PC-3 (cell line): ENCODE measurements at regions not wholly inside any gene's neighbourhood (a gene's known extent, or its start where the extent isn't known, plus 50 kb on each side); places are given as distances from the start of the nearest gene placed in this dataset.

Experiments
- ATAC-seq: fragments of 200-7000 bp; cut with Tn5 transposase; 2 replicates; pipeline ENCODE4 v1.9.1; 2020; ENCODE audit warnings: mild to moderate bottlenecking, moderate library complexity
- BruUV-seq: library from RNA; stranded (reverse); fragments of 400-500 nt; replicated peaks from 2 replicates; lab custom pipeline; 2021; lab: Mats Ljungman, UMichigan
- CTCF ChIA-PET: fragments of 300-600 bp; sonication (Branson Sonifier 250); formaldehyde crosslinking; loops from one replicate; lab custom pipeline; 2022; ENCODE audit warnings: antibody characterized with exemption; lab: Charles Lee
- POLR2A ChIA-PET: fragments of 300-600 bp; sonication (Branson Sonifier 250); formaldehyde crosslinking; loops from one replicate; lab custom pipeline; 2022; ENCODE audit warnings: antibody characterized with exemption; ENCODE audit not compliant: unreplicated experiment; lab: Charles Lee
- DNase-seq: peaks from one replicate; pipeline ENCODE4 v3.0.0-alpha.2; 2015
- H2AFZ ChIP-seq: fragments of 300-600 bp; sonication (generic); 2 replicates; pipeline ENCODE4 v1.6.0; 2016; ENCODE audit warnings: antibody characterized with exemption, low read length
- H3F3A ChIP-seq: fragments of 300-600 bp; sonication (generic); one replicate; pipeline ENCODE4 v1.6.0; 2017; ENCODE audit warnings: antibody characterized with exemption, low read length, control low read depth, mild to moderate bottlenecking; ENCODE audit not compliant: unreplicated experiment
- H3K27ac ChIP-seq: fragments of 300-600 bp; sonication (generic); 2 replicates; pipeline ENCODE4 v1.5.1; 2016; ENCODE audit warnings: mild to moderate bottlenecking, low read length
- H3K27me3 ChIP-seq: fragments of 300-600 bp; sonication (generic); 2 replicates; pipeline ENCODE4 v1.6.1; 2016; ENCODE audit warnings: low read length, mixed read lengths
- H3K36me3 ChIP-seq: fragments of 300-600 bp; sonication (generic); 2 replicates; pipeline ENCODE4 v1.6.1; 2016; ENCODE audit warnings: low read depth, mixed run types, low read length, mixed read lengths
- H3K4me1 ChIP-seq: fragments of 300-600 bp; sonication (generic); 2 replicates; pipeline ENCODE4 v1.5.1; 2016; ENCODE audit warnings: low read length; ENCODE audit not compliant: insufficient read depth
- H3K4me2 ChIP-seq: fragments of 300-600 bp; sonication (generic); 2 replicates; pipeline ENCODE4 v1.6.0; 2016; ENCODE audit warnings: low read length
- H3K4me3 ChIP-seq: fragments of 300-600 bp; sonication (generic); 2 replicates; pipeline ENCODE4 v1.5.1; 2016; ENCODE audit warnings: mild to moderate bottlenecking, low read length, mixed read lengths
- H3K79me2 ChIP-seq: fragments of 300-600 bp; sonication (generic); 2 replicates; pipeline ENCODE4 v1.6.1; 2017; ENCODE audit warnings: low read length, mixed read lengths
- H3K9ac ChIP-seq: fragments of 300-600 bp; sonication (generic); 2 replicates; pipeline ENCODE4 v1.6.0; 2016; ENCODE audit warnings: mild to moderate bottlenecking, low read length
- H3K9me2 ChIP-seq: fragments of 300-600 bp; sonication (generic); replicated peaks from 2 replicates; pipeline ENCODE4 v1.6.1; 2016; ENCODE audit warnings: mixed run types, low read length, mixed read lengths
- H3K9me3 ChIP-seq: fragments of 300-600 bp; sonication (generic); 2 replicates; pipeline ENCODE4 v1.6.1; 2016; ENCODE audit warnings: low read length, mixed read lengths
- H4K20me1 ChIP-seq: fragments of 300-600 bp; sonication (generic); 2 replicates; pipeline ENCODE4 v1.6.1; 2016; ENCODE audit warnings: low read length, mixed read lengths
- CTCF ChIP-seq: fragments of 300-600 bp; sonication (generic); conservative IDR thresholded peaks from 2 replicates; pipeline ENCODE4 v1.5.1; 2017; ENCODE audit warnings: antibody characterized with exemption, low read depth, mild to moderate bottlenecking, low read length
- EZH2 ChIP-seq: fragments of 300-600 bp; sonication (generic); IDR thresholded peaks from one replicate; pipeline ENCODE4 v1.6.1; 2017; ENCODE audit warnings: antibody characterized with exemption, mild to moderate bottlenecking, low read length; ENCODE audit not compliant: unreplicated experiment
- EZH2phosphoT487 ChIP-seq: fragments of 300-600 bp; sonication (generic); IDR thresholded peaks from 2 replicates; pipeline ENCODE4 v1.6.1; 2018; ENCODE audit warnings: mild to moderate bottlenecking, antibody characterized with exemption, low read length, borderline replicate concordance
- intact Hi-C: fragments of 100-400 bp; cut with micrococcal nuclease; formaldehyde crosslinking; loops from 2 replicates; pipeline ENCODE4 v1.9.0; 2023

GRCh38 chr18:55763298-55763697 is 175.3 kb upstream of the TCF4 start:
- peak; percentile 91 for DNase-seq
- no peaks in the 10 kb centered on the region for H3K27me3 ChIP-seq

GRCh38 chr18:55762424-55762823 is 174.4 kb upstream of the TCF4 start:
- no peak overlapping the region for H2AFZ ChIP-seq
- TF ChIP-seq EZH2 (no peak), CTCF (no peak), EZH2phosphoT487 (no peak)
- H3K9me3 ChIP-seq, result no peaks in the 10 kb centered on the region
- no peaks in the 10 kb centered on the region for H3K9me2 ChIP-seq
- H3K36me3 ChIP-seq, result no peaks in the 10 kb centered on the region
- H3K79me2 ChIP-seq, result no peaks in the 10 kb centered on the region
- no peaks in the 10 kb centered on the region for H4K20me1 ChIP-seq
- ChIA-PET CTCF (interaction anchor here (1.4 kb wide), 1 partner anchor 19 kb away, joined by 4 read pairs; no protein-coding TSS in a partner anchor), POLR2A (interaction anchor here (0.6 kb wide), 2 partner anchors 82 to 534 kb away, joined by 4 to 5 read pairs; no protein-coding TSS in a partner anchor)
- no peak overlapping the region for H3K27ac ChIP-seq
- DNase-seq, result no peak
- no TSS peak for BruUV-seq
- no peaks in the 10 kb centered on the region for H3K27me3 ChIP-seq
- no peak overlapping the region for H3K4me3 ChIP-seq
- no peak overlapping the region for H3K9ac ChIP-seq
- peaks cover 38% of the 10 kb centered on the region for H3K4me1 ChIP-seq
- peaks cover 4% of the 10 kb centered on the region for H3F3A ChIP-seq
- H3K4me2 ChIP-seq, result no peak overlapping the region
- no peak for ATAC-seq
- intact Hi-C loops, result loop anchor here (5.0 to 10.0 kb wide), 2 partner anchors 175 to 532 kb away; partner anchors contain the start of gene TCF4

More at GRCh38 chr18:55763298-55763697, 175.3 kb upstream of the TCF4 start:
- ATAC-seq, result peak; percentile 93
- Histone ChIP-seq H3K79me2 (no peaks in the 10 kb centered on the region), H3K4me2 (peak overlapping the region; percentile 55), H4K20me1 (no peaks in the 10 kb centered on the region), H3K9ac (no peak overlapping the region), H3K36me3 (no peaks in the 10 kb centered on the region), H3K9me3 (no peaks in the 10 kb centered on the region), H2AFZ (no peak overlapping the region), H3K4me1 (peaks cover 40% of the 10 kb centered on the region), H3F3A (peaks cover 4% of the 10 kb centered on the region), H3K4me3 (no peak overlapping the region), H3K9me2 (no peaks in the 10 kb centered on the region), H3K27ac (peak overlapping the region; percentile 53)
- ChIA-PET CTCF (interaction anchor here (0.6 to 1.4 kb wide), 2 partner anchors 19 to 184 kb away, joined by 3 to 4 read pairs; no protein-coding TSS in a partner anchor), POLR2A (interaction anchor here (0.5 to 0.7 kb wide), 6 partner anchors 10 to 935 kb away, joined by 3 to 37 read pairs (median 4); partner anchors contain the start of gene RAB27B)
- TF ChIP-seq CTCF (no peak), EZH2phosphoT487 (no peak), EZH2 (no peak)
- intact Hi-C loops, result loop anchor here (5.0 to 10.0 kb wide), 2 partner anchors 176 to 532 kb away; partner anchors contain the start of gene TCF4
- BruUV-seq, result no TSS peak
